HG02763 (cell line): ENCODE measurements at regions not wholly inside any gene's neighbourhood (a gene's known extent, or its start where the extent isn't known, plus 50 kb on each side); places are given as distances from the start of the nearest gene placed in this dataset.
"Not testable (repeated sequence)": the region's sequence is repeated elsewhere in the genome, so short reads cannot be mapped to it uniquely, and the experiment has no call there.

Source experiments
- ATAC-seq: cut with Tn5 transposase; IDR thresholded peaks from one replicate; pipeline ENCODE4 v1.9.1; 2021; ENCODE audit warnings: mild to moderate bottlenecking, moderate library complexity; ENCODE audit not compliant: unreplicated experiment

GRCh38 chr10:33965795-33966581 lies 631.5 kb upstream of the NRP1 start:
- no peak for ATAC-seq

DNA sequence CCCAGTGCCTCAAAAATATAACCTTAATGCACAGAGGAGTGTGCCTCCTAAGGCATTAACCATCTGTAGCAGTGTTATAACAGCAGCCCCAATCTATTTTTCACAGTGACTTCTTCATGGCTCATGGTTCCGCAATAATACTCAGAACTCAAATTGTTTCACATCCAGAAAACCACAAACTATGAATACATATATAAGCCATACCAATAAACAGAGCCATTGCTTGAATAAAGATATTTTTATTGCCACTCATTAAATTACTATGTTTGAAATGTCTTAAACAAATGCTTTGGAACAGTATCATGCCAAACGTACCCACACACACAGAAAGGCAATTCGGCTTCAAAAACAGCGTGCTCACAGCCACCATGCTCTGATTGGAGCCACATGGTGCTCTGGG lies 629.3 kb upstream of the NRP1 start:
- ATAC-seq, result no peak

- ATAC-seq, result not testable (repeated sequence)
Measured at GRCh38 chr10:33956322-33956721, 621.9 kb upstream of the NRP1 start.

- ATAC-seq, result no peak
Measured at GRCh38 chr10:33955676-33956075, 621.2 kb upstream of the NRP1 start.

GRCh38 chr10:33952692-33953360 lies 618.4 kb upstream of the NRP1 start:
- no peak for ATAC-seq

DNA sequence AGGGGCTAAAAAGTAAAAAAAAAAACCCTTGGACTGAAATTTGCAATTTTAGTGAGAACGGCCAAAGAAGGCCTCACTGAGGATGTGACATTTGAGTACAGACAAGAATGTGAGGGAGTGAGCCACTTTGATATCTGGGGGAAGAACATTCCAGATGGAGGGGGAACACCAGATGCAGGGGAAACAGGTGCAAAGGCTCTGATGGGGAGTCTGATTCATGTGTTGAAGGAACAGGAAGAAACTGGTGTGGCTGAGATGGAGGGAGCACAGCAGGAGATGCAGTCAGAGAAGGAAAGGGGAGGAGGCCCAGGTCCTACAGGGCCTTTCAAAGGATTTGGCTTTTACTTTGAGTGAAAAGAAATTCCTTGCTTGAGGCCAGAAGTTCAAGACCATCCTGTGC lies 615.7 kb upstream of the NRP1 start:
- no peak for ATAC-seq

DNA sequence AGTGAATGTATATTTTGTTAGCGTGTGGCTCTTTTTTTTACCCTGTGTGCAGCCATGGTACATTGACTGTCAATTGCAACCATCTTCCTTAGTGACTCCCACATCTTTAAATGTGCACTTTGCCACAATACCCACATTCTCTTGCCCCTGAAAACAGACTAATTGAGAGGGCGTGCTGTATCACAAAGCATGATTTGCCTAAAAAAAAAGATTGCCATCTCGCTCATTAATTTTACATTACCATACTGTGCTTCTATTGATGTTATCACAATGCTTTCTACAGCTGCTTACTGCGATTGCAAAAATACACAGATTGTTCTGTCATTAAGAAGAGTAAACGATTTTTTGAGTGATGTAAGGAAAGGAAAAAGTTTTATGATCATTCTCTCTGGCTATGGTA lies 613.1 kb upstream of the NRP1 start:
- no peak for ATAC-seq

DNA sequence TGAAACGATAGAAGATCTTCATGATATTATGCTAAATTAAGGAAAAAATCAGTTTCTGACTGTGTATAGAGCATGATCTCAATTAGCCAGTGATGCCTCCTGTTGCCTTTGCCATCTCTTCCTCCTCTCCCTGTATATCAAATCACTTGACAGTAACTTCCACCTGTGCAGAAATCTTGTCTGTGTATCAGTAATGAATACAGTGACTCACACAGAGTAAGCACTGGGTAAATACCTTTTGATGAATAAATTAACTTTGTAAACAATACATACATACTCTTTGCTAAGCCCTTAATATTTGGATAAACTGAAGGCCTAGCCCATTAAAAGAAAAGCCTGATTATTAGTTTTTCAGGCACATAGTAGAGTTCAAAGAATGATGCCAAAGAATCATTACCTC lies 610.6 kb upstream of the NRP1 start:
- ATAC-seq, result no peak

GRCh38 chr10:33942508-33942907 lies 608.0 kb upstream of the NRP1 start:
- ATAC-seq, result no peak

DNA sequence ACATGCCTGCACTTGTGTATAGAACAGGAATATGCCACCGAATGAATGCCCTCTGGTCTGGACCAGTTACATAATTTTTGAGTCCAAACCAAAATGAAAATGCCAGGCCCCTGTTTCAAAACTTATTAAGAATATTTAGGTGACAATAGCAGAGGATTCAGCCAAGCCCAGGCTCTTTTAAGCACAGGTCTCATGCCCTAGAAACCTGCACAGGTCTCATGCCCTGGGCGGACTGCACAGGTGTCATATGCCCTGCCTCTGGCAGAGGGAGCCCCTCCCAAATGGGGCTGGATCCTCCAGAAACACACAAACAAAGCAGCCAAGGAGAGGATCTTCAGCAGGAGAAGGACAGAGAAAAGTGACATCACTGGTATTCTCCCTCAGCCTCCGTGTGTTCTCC lies 605.4 kb upstream of the NRP1 start:
- no peak for ATAC-seq

GRCh38 chr10:33939410-33939809 lies 604.9 kb upstream of the NRP1 start:
- ATAC-seq, result no peak

GRCh38 chr10:33938001-33938400 lies 603.5 kb upstream of the NRP1 start:
- ATAC-seq, result no peak

DNA sequence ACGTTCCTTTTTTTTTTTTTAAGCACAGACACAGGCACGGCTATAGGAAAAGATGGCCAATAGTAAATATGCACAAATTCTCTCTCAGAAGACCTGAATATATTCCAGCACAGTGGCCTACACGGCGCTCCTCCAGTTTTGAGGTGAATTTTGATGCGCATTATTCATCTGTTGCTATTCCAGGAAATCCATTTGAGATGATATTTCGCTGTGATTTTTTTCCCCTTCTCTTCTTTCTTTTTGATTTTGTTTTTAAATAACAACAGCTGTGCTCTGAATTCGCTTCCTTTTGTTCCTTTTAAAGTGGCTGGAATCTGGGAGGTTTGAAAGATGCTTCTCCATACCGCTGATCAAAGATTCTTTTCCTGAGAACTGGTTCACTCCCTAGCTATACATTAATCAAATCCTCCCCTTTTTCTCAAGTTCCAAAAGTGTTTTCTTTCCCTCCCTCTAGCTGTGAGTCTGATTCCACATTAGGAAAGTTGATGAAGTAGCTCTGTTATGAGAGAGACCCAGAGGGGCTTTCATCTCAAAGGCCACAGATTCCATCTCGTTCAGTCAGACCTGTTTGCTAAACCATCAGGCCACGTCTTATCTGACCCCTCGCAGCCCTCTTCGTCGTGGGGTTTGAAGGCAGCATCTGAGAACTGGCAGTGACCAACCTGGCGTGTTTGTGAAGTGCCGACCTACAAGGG lies 602.7 kb upstream of the NRP1 start:
- no peak for ATAC-seq

- no peak for ATAC-seq
Measured at GRCh38 chr10:33935350-33935749, 600.9 kb upstream of the NRP1 start.

DNA sequence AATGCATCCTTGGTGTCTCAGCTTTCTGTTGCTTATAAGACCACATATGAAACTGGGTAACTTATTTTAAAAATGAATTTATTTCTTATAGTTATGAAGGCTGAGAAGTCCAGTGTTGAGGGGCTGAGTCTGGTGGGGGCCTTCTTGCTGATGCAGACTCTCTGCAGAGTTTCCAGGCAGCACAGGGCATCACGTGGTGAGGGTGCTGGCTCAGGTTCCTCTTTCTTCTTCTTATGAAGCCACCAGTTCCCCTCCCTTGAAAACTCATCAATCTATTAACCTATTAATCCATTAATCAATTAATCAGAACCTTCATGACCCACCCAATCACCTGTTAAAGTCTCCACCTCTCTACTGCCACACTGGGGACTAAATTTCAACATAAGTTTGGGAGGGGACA lies 595.6 kb upstream of the NRP1 start:
- no peak for ATAC-seq

- ATAC-seq, result no peak
Measured at GRCh38 chr10:33927347-33927746, 592.9 kb upstream of the NRP1 start.

- no peak for ATAC-seq
Measured at GRCh38 chr10:33921970-33922605, 587.6 kb upstream of the NRP1 start.

- no peak for ATAC-seq
Measured at GRCh38 chr10:33920351-33920750, 585.9 kb upstream of the NRP1 start.

DNA sequence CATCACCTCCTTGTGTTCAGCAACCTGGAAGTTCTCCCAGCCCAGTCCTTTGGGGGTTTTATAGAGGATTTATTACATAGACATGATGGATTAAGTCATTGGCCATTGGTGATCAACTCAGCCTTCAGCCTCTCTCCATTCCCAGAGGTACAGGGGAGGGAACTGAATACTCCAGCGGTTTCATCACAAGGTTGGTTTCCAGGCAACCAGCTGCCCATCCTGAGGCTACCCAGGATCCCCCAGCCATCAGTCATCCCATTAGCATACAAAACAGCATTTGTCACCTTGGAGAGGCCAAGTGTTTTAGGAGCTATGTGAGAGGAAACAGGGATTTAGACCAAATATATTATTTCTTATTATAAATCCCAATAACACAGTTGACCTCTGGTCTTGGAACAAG lies 584.8 kb upstream of the NRP1 start:
- ATAC-seq, result no peak

DNA sequence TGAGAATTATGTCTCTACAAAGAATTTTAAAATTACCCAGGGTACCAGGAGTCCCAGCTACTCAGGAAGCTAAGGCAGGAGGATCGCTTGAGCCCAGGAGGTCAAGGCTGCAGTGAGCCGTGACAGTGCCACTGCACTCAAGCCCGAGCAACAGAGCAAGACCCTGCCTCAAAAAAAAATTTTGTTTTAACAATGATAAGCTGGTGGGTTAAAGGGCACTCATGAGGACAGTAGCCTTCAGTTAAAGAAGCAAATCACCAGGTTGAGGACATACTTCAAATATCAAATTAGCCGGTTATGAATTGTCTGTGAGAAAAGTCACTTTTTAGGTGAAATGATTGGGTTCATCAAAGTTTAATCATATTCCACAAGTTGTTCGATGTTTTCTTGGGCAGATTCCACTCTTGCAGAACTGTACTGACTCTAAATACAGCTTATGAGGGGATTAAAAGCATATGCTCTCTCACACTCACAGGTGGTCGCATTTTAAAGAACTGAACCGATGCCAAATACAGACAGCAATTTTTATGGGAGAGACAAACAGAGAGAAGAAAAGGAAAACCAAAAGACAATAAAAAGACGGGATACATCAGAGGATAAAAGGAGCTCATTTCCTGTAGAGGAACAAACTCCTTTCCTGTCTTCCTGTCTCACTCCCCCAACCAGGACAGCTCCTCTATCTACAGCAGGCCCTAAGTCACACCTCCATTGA lies 582.8 kb upstream of the NRP1 start:
- ATAC-seq, result no peak

DNA sequence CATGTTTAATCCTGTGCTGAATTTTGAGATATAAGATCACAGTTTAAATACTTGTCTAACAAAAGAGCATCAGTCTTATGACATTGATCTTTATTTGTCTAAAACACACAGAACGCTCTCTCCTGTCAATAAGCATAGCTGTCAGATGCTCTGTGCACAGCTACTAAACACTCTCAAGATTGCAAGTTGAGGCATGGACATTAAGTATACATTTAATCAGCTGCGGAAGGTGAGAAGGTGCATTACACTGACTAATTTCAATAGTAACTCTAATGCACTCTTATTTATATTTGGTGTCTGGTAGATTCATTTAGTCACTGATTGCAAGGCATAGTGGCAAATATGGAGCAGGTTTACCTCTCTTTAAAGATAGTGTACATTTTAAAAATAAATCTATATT lies 580.3 kb upstream of the NRP1 start:
- no peak for ATAC-seq
